Erythroblast (primary cell): ENCODE measurements at regions not wholly inside any gene's neighbourhood (a gene's known extent, or its start where the extent isn't known, plus 50 kb on each side); places are given as distances from the start of the nearest gene placed in this dataset.

Experiments used
- GATA1 ChIP-seq: IDR thresholded peaks from 2 replicates; pipeline ENCODE4 v1.6.1; 2011; ENCODE audit warnings: low read depth, mild to moderate bottlenecking, control low read depth, low read length, moderate library complexity
- POLR2A ChIP-seq: IDR thresholded peaks from 2 replicates; pipeline ENCODE4 v1.6.1; 2011; ENCODE audit warnings: mild to moderate bottlenecking, low read length

GRCh38 chrX:1034717-1035116 lies 177.7 kb downstream of the CRLF2 start:
- TF ChIP-seq POLR2A (no peak), GATA1 (no peak)
